Stimulated activated effector memory CD8-positive, alpha-beta T cell treated with anti-CD3 and anti-CD28 coated beads, Interleukin-12 subunit alpha, Interleukin-12 subunit beta, amount 100 ng/mL, for 72 hours (primary cell): ENCODE measurements at regions not wholly inside any gene's neighbourhood (a gene's known extent, or its start where the extent isn't known, plus 50 kb on each side); places are given as distances from the start of the nearest gene placed in this dataset.

Experiments
- ATAC-seq: fragments of 150-1000 bp; cut with Tn5 transposase; 2 replicates; pipeline ENCODE4 v1.10.0; 2021
- DNase-seq, 2 donors: peaks; one replicate each; pipeline ENCODE4 v3.0.0; 2021 to 2022; ENCODE audit warnings: low spot score in 2 of 2
- H3K27ac Mint-ChIP-seq: one replicate; pipeline ENCODE4 v1.8.0; 2022; ENCODE audit warnings: mild to moderate bottlenecking, mixed read lengths
- H3K36me3 Mint-ChIP-seq: one replicate; pipeline ENCODE4 v1.8.0; 2022; ENCODE audit warnings: mild to moderate bottlenecking, mixed read lengths
- H3K4me1 Mint-ChIP-seq: one replicate; pipeline ENCODE4 v1.8.0; 2022; ENCODE audit warnings: mixed read lengths
- H3K4me3 Mint-ChIP-seq: one replicate; pipeline ENCODE4 v1.8.0; 2022; ENCODE audit warnings: mild to moderate bottlenecking, mixed read lengths
- H3K9me3 Mint-ChIP-seq: one replicate; pipeline ENCODE4 v1.8.0; 2022; ENCODE audit warnings: mixed read lengths

- no peak overlapping the region for H3K27ac Mint-ChIP-seq
- DNase-seq (no peak), ATAC-seq (no peak)
- H3K4me1 Mint-ChIP-seq, result no peaks in the 10 kb centered on the region
- no peaks in the 10 kb centered on the region for H3K36me3 Mint-ChIP-seq
- peaks cover 5% of the 10 kb centered on the region for H3K9me3 Mint-ChIP-seq
- no peak overlapping the region for H3K4me3 Mint-ChIP-seq
These were observed 190.1 kb downstream of the BARHL2 start for GRCh38 chr1:90526954-90527353.

DNA sequence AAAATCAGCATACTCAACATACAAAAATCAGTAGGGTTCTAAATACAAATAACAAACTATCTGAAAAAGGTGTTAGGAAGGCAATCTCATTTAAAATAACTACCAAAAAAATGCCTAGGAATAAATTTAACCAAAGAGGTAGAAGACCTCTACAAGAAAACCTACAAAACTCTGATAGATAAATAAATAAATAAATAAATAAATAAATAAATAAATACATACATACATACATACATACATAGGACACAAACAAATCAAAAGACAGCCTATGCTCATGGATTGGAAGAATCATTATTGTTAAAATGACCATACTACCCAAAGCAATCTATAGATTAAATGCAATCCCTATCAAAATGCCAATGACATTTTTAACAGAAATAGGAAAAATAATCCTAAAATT is 194.7 kb downstream of the BARHL2 start:
- H3K4me3 Mint-ChIP-seq, result no peak overlapping the region
- no peak overlapping the region for H3K27ac Mint-ChIP-seq
- DNase-seq (no peak), ATAC-seq (no peak)
- H3K36me3 Mint-ChIP-seq, result no peaks in the 10 kb centered on the region
- H3K9me3 Mint-ChIP-seq, result peaks cover 9% of the 10 kb centered on the region
- no peaks in the 10 kb centered on the region for H3K4me1 Mint-ChIP-seq

DNA sequence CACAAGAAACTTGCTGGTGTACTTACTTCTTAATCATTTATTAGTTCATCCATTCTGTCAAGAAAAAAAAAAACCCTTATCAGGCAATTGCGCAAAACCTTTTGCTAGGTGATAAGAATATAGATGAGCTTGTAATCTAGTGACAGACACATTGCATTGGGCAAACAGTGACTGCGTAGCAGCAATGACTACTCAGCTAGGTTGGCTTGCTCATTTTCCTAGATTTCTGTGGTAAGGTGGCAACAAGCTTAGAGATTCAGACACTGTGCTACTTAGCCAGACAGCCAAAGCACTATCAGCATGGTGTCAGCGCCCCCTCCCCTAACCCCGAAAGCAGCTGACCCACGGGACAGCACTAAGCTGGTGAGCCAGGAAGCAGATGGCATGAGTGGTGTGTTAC is 203.1 kb downstream of the BARHL2 start:
- no peak for ATAC-seq
- no peaks in the 10 kb centered on the region for H3K36me3 Mint-ChIP-seq
- H3K27ac Mint-ChIP-seq, result no peak overlapping the region
- peaks cover 3% of the 10 kb centered on the region for H3K9me3 Mint-ChIP-seq
- H3K4me3 Mint-ChIP-seq, result no peak overlapping the region
- H3K4me1 Mint-ChIP-seq, result no peaks in the 10 kb centered on the region
- no peak for DNase-seq

DNA sequence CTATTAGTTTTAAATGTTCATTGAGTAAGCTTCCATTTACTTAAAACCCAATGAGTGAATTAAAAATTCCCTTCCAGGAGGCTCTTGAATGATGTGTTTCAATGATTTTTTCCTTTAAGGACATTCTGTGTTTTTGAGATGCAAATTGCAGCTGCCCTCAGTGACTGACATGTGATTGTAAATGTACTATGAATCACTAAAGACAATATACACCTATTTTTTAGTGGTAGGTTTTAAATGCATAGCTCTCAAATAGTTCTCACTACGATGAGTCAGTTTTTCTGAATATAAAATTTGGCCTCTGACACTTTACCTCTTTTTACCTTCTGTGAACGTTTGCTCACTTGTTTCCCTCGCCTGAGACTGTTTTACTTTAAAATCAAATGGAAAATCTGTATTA is 204.7 kb downstream of the BARHL2 start:
- no peak for ATAC-seq

DNA sequence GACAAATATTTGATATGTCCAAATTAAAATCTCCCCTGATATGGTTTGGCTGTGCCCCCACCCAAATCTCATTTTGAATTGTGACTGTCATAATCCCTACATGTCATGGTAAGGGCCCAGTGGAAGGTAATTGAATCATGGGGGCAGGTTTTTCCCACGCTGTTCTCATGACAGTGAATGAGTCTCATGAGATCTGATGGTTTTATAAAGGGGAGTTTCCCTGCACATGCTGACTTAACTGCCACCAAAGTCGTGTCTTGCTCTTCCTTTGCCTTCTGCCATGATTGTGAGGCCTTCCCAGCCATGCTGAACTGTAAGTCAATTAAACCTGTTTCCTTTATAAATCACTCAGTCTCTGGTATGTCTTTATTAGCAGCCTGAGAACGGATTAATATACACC is 207.0 kb downstream of the BARHL2 start:
- no peak for ATAC-seq

More for the DNA sequence above, 204.7 kb downstream of the BARHL2 start:
- DNase-seq, result no peak
- Mint-ChIP-seq H3K9me3 (no peaks in the 10 kb centered on the region), H3K4me3 (no peak overlapping the region), H3K4me1 (no peaks in the 10 kb centered on the region), H3K36me3 (no peaks in the 10 kb centered on the region), H3K27ac (no peak overlapping the region)

DNA sequence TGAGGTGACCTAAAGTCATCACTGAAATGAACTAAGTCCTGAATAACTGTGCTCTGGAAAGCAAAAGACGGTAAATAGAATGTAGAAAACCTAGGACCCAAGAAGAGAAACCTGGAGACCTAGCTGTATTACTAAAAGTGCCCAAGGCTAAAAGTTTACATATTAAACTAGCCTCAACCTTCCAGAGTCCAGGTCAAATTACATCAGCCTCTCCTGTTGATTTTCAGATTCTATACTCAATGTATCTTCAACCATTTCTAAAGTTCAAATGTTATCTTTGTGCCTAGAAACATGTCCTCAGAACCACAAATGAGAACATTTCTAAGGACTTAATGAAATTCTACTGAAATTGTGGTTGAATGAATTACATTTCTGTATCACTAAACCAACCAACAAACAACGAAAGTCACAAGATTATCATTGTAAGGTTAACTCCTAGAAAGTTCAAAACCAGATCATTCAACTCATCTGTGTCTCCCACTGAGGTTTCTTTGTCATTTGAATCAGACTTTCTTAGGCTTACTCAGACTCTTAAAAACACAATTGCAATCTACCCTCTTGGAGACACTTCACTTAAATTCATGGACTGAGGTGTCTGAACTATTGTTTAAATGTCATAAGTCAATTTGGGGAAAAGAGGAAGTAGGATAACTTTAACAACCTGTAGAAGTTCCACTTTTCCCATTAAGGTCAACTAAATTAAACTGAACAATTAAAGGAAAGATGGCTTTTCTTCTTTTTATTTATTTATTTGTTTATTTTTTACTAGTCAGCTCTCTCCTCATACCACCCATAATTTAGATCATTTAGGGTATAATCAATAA is 207.7 kb downstream of the BARHL2 start:
- H3K27ac Mint-ChIP-seq, result no peak overlapping the region
- H3K4me3 Mint-ChIP-seq, result no peak overlapping the region
- ATAC-seq, result peak; percentile 71
- H3K4me1 Mint-ChIP-seq, result no peaks in the 10 kb centered on the region
- H3K9me3 Mint-ChIP-seq, result no peaks in the 10 kb centered on the region
- H3K36me3 Mint-ChIP-seq, result no peaks in the 10 kb centered on the region
- no peak for DNase-seq

More for the DNA sequence above, 207.0 kb downstream of the BARHL2 start:
- H3K4me3 Mint-ChIP-seq, result no peak overlapping the region
- no peaks in the 10 kb centered on the region for H3K9me3 Mint-ChIP-seq
- H3K4me1 Mint-ChIP-seq, result no peaks in the 10 kb centered on the region
- no peak overlapping the region for H3K27ac Mint-ChIP-seq
- DNase-seq, result no peak
- no peaks in the 10 kb centered on the region for H3K36me3 Mint-ChIP-seq

DNA sequence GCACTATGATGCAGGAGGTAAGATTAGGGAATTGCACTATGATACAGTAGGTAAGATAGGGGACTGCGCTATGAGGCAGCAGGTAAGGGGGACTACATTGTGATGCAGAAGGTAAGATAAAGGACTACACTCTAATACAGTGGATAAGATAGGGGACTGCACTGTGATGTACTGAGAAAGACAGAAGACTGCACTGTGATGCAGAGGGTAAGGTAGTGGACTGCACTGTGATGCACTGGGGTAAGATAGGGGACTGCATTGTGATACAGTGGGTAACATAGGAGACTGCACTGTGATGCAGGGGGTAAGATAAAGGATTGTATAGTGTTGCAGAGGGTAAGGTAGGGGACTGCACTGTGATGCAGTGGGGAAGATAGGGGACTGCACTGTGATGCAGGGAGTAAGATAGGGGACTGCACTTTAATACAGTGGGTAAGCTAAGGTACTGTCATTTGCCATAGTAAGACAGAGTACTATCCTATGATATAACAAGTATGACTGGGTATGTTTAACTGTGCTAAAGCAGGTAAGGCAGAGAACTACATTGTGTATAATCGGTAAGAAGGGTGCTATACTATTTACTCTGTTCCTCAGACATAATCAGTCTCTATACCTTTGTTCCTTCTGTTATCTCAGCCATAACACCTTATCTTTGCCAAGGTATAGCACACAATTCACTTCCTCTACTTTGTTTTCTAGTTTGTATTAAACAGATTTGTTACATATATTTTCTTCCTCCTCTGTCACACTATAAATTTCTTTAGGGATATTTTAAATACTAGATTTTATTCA is 208.5 kb downstream of the BARHL2 start:
- Mint-ChIP-seq H3K27ac (no peak overlapping the region), H3K36me3 (no peaks in the 10 kb centered on the region), H3K4me1 (no peaks in the 10 kb centered on the region), H3K4me3 (no peak overlapping the region), H3K9me3 (no peaks in the 10 kb centered on the region)
- DNase-seq (no peak), ATAC-seq (peak; percentile 50)

GRCh38 chr1:90507173-90507572 is 209.9 kb downstream of the BARHL2 start:
- Mint-ChIP-seq H3K36me3 (no peaks in the 10 kb centered on the region), H3K9me3 (no peaks in the 10 kb centered on the region), H3K4me1 (no peaks in the 10 kb centered on the region), H3K4me3 (no peak overlapping the region), H3K27ac (no peak overlapping the region)
- DNase-seq, result no peak
- no peak for ATAC-seq

DNA sequence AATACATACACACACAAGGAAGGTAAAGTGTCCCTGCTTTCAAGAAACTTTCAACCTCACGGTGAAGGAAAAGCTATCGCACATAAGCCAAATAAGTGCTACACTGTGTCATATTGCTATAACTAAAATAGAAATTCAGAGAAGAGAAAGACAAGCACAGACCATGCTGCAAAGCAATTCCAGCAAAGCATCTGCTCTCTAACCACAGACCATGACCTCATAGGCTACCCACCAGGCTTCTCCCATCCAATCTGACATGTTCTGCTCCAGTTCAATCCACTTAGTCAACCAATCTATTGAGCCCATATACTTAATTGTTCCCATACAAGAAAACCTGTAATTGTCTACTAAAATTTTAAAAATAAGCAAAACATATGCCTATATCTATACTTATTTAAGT is 211.3 kb downstream of the BARHL2 start:
- no peaks in the 10 kb centered on the region for H3K4me1 Mint-ChIP-seq
- H3K9me3 Mint-ChIP-seq, result no peaks in the 10 kb centered on the region
- DNase-seq (no peak), ATAC-seq (no peak)
- no peak overlapping the region for H3K27ac Mint-ChIP-seq
- H3K4me3 Mint-ChIP-seq, result no peak overlapping the region
- no peaks in the 10 kb centered on the region for H3K36me3 Mint-ChIP-seq

GRCh38 chr1:90504509-90504908 is 212.6 kb downstream of the BARHL2 start:
- no peak for DNase-seq
- no peak for ATAC-seq
- Mint-ChIP-seq H3K4me1 (no peaks in the 10 kb centered on the region), H3K36me3 (no peaks in the 10 kb centered on the region), H3K27ac (no peak overlapping the region), H3K9me3 (no peaks in the 10 kb centered on the region), H3K4me3 (no peak overlapping the region)

GRCh38 chr1:90502696-90503095 is 214.4 kb downstream of the BARHL2 start:
- H3K36me3 Mint-ChIP-seq, result no peaks in the 10 kb centered on the region
- no peaks in the 10 kb centered on the region for H3K9me3 Mint-ChIP-seq
- no peak for DNase-seq
- H3K4me3 Mint-ChIP-seq, result no peak overlapping the region
- H3K4me1 Mint-ChIP-seq, result no peaks in the 10 kb centered on the region
- no peak for ATAC-seq
- H3K27ac Mint-ChIP-seq, result no peak overlapping the region

- ATAC-seq, result no peak
- Mint-ChIP-seq H3K36me3 (no peaks in the 10 kb centered on the region), H3K9me3 (no peaks in the 10 kb centered on the region), H3K4me1 (no peaks in the 10 kb centered on the region), H3K27ac (no peak overlapping the region), H3K4me3 (no peak overlapping the region)
- DNase-seq, result no peak
These were observed 214.9 kb downstream of the BARHL2 start for GRCh38 chr1:90502194-90502593.

- ATAC-seq (no peak), DNase-seq (no peak)
- H3K27ac Mint-ChIP-seq, result no peak overlapping the region
- H3K36me3 Mint-ChIP-seq, result no peaks in the 10 kb centered on the region
- H3K9me3 Mint-ChIP-seq, result no peaks in the 10 kb centered on the region
- H3K4me1 Mint-ChIP-seq, result no peaks in the 10 kb centered on the region
- no peak overlapping the region for H3K4me3 Mint-ChIP-seq
These were observed 215.8 kb downstream of the BARHL2 start for GRCh38 chr1:90501281-90501680.

DNA sequence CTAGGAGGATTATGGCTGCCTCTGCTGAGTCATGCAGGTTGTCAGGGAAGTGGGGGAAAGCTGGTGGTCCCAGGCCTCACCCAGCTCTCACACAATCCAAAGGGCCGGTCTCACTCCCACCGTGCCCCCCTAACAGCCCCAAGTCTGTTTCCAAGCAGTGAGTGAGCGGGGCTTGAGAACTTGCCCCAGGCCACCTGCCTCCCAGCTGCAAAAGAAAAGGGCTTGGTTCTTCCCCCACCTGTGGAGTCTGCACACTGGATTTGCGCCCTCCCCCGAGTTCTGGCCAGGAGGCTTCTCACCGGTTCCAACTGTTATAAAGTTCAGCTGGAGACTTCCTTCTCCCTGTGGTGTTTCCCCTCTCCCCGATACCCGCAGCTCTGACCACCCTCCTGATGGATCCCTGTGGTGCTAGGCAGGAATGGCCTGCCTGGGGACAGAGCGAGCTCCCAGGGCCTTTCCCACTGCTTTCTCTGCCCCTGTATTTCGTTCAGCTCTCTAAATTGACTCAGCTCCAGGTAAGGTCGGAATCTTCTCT is 222.3 kb downstream of the BARHL2 start:
- Mint-ChIP-seq H3K27ac (no peak overlapping the region), H3K36me3 (no peaks in the 10 kb centered on the region), H3K4me1 (no peaks in the 10 kb centered on the region), H3K4me3 (no peak overlapping the region), H3K9me3 (peaks cover 5% of the 10 kb centered on the region)
- DNase-seq (no peak), ATAC-seq (no peak)

- ATAC-seq (no peak), DNase-seq (no peak)
- Mint-ChIP-seq H3K4me3 (no peak overlapping the region), H3K9me3 (no peaks in the 10 kb centered on the region), H3K27ac (no peak overlapping the region), H3K36me3 (no peaks in the 10 kb centered on the region), H3K4me1 (no peaks in the 10 kb centered on the region)
These were observed 228.7 kb downstream of the BARHL2 start for GRCh38 chr1:90488451-90488850.

DNA sequence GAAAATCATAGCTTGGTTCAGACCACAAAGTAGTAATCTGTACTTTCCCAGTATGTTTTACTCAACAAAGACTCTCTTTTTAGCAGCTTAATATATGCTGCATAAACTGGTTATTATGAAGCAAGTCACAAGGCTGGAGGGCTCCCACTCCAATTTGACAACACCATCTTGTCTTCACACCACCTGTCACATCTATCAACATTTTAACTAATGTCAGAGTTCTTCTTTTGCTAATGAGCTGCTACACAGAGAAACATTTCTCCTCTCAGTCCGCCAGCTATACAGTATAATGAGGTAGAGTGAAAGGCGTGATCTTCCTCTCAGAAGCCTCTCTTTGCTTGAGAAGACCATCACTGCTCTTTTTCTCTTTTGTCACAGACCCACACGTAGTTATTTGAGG is 230.1 kb downstream of the BARHL2 start:
- Mint-ChIP-seq H3K4me1 (no peaks in the 10 kb centered on the region), H3K9me3 (no peaks in the 10 kb centered on the region), H3K27ac (no peak overlapping the region), H3K4me3 (no peak overlapping the region), H3K36me3 (no peaks in the 10 kb centered on the region)
- ATAC-seq, result no peak
- no peak for DNase-seq
